Sigmoid colon (tissue), 6 donors: ENCODE measurements at regions not wholly inside any gene's neighbourhood (a gene's known extent, or its start where the extent isn't known, plus 50 kb on each side); places are given as distances from the start of the nearest gene placed in this dataset.
A peak's percentile ranks its signal among the peaks of the same experiment; 100 is the strongest.

ENCODE experiments used
- DNase-seq: peaks from one replicate; pipeline ENCODE4 v3.0.0-alpha.2; 2019
- H3K27ac ChIP-seq, 4 donors: fragments of 200-600 bp; sonication (generic); one replicate each; pipeline ENCODE4 v1.5.1; 2016 to 2019; ENCODE audit warnings: mild to moderate bottlenecking in 1 of 4
- H3K27me3 ChIP-seq, 3 donors: fragments of 200-600 bp; sonication (generic); one replicate each; pipeline ENCODE4 v1.5.1; 2019; ENCODE audit warnings: mild to moderate bottlenecking in 1 of 3
- H3K36me3 ChIP-seq, 4 donors: fragments of 200-600 bp; sonication (generic); one replicate each; pipeline ENCODE4 v1.5.1; 2016 to 2019
- H3K4me1 ChIP-seq, 4 donors: fragments of 200-600 bp; sonication (generic); one replicate each; pipeline ENCODE4 v1.5.1; 2017 to 2019
- H3K4me3 ChIP-seq, 4 donors: fragments of 200-600 bp; sonication (generic); one replicate each; pipeline ENCODE4 v1.5.1; 2017 to 2019; ENCODE audit warnings: mild to moderate bottlenecking in 2 of 4, moderate library complexity in 1 of 4
- H3K9me3 ChIP-seq, 4 donors: fragments of 200-600 bp in 3 of 4; sonication (generic) in 3 of 4; one replicate each; pipeline versions ENCODE4 v1.5.1 to v1.6.1; 2013 to 2019
- CTCF ChIP-seq, 4 experiments: fragments of 450-650 bp in 3 of 4; fragments of 200-600 bp in 1 of 4; IDR thresholded peaks; one replicate each; pipeline ENCODE4 v1.5.1; 2016 to 2019; ENCODE audit warnings: antibody characterized with exemption in 4 of 4, mild to moderate bottlenecking in 3 of 4, moderate library complexity in 2 of 4
- EP300 ChIP-seq, 4 donors: sonication (generic); formaldehyde crosslinking; IDR thresholded peaks; one replicate each; pipeline ENCODE4 v1.6.1; 2017; ENCODE audit warnings: antibody characterized with exemption in 4 of 4
- POLR2A ChIP-seq, 2 donors: fragments of 450-650 bp; IDR thresholded peaks; one replicate each; pipeline ENCODE4 v1.6.1; 2016; ENCODE audit warnings: antibody characterized with exemption in 2 of 2, mild to moderate bottlenecking in 2 of 2, moderate library complexity in 2 of 2
- POLR2AphosphoS5 ChIP-seq, 4 donors: sonication (generic); formaldehyde crosslinking; IDR thresholded peaks; one replicate each; pipeline ENCODE4 v1.6.1; 2017; ENCODE audit warnings: antibody characterized with exemption in 4 of 4
- WGBS, 2 donors: extraction: QIAGEN DNeasy Blood & Tissue Kit; methylation state at CpG; one replicate each; pipeline ENCODE4 v1.1.7; 2013; 5-methylcytosine and 5-hydroxymethylcytosine counted together
- intact Hi-C: fragments of 100-400 bp; cut with DNase I; formaldehyde crosslinking; loops from one replicate; pipeline ENCODE4 v1.15.1; 2023
- donor health status: healthy with polysubstance abuse.
- donor health status: healthy.

GRCh38 chr3:13207975-13208705 is 134.9 kb upstream of the IQSEC1 start:
- no peak overlapping the region for H3K27ac ChIP-seq
- H3K9me3 ChIP-seq = no peaks in the 10 kb centered on the region
- no peak for DNase-seq
- WGBS, 2 donors = 72 to 87% methylated on average over 11 of the region's 11 CpGs
- H3K4me1 ChIP-seq = no peaks in the 10 kb centered on the region
- H3K27me3 ChIP-seq = peaks cover 0 to 43% (median 11%) of the 10 kb centered on the region in 3 donors
- H3K4me3 ChIP-seq = no peak overlapping the region
- no peaks in the 10 kb centered on the region for H3K36me3 ChIP-seq
- intact Hi-C loops = no loop called here
- TF ChIP-seq EP300 (IDR thresholded peaks at IDR 0.05) (no peak), CTCF (IDR thresholded peaks at IDR 0.05) (no peak), POLR2AphosphoS5 (IDR thresholded peaks at IDR 0.05) (no peak), POLR2A (IDR thresholded peaks at IDR 0.05) (no peak)

GRCh38 chr3:13207578-13207922 is 134.3 kb upstream of the IQSEC1 start:
- no peaks in the 10 kb centered on the region for H3K9me3 ChIP-seq
- 85 to 90% methylated on average over 9 of the region's 9 CpGs for WGBS, 2 donors
- no peaks in the 10 kb centered on the region for H3K4me1 ChIP-seq
- peak; percentile 41 for DNase-seq
- H3K4me3 ChIP-seq = no peak overlapping the region
- H3K27ac ChIP-seq = no peak overlapping the region
- peaks cover 0 to 45% (median 11%) of the 10 kb centered on the region in 3 donors for H3K27me3 ChIP-seq
- intact Hi-C loops = no loop called here
- TF ChIP-seq POLR2AphosphoS5 (IDR thresholded peaks at IDR 0.05) (no peak), CTCF (IDR thresholded peaks at IDR 0.05) (no peak), EP300 (IDR thresholded peaks at IDR 0.05) (no peak), POLR2A (IDR thresholded peaks at IDR 0.05) (no peak)
- no peaks in the 10 kb centered on the region for H3K36me3 ChIP-seq

GRCh38 chr3:13206799-13207577 is 133.8 kb upstream of the IQSEC1 start:
- H3K9me3 ChIP-seq = no peaks in the 10 kb centered on the region
- no peaks in the 10 kb centered on the region for H3K36me3 ChIP-seq
- H3K27ac ChIP-seq = no peak overlapping the region
- no peak for TF ChIP-seq POLR2A (IDR thresholded peaks at IDR 0.05)
- no peak for TF ChIP-seq CTCF (IDR thresholded peaks at IDR 0.05)
- no peak for TF ChIP-seq EP300 (IDR thresholded peaks at IDR 0.05)
- H3K27me3 ChIP-seq = peaks cover 0 to 48% (median 11%) of the 10 kb centered on the region in 3 donors
- peak; percentile 43 for DNase-seq
- intact Hi-C loops = no loop called here
- H3K4me1 ChIP-seq = no peaks in the 10 kb centered on the region
- no peak overlapping the region for H3K4me3 ChIP-seq
- 67 to 80% methylated on average over 20 of the region's 20 CpGs for WGBS, 2 donors

GRCh38 chr3:13205567-13206143 is 132.4 kb upstream of the IQSEC1 start:
- Histone ChIP-seq H3K9me3 (no peaks in the 10 kb centered on the region), H3K4me3 (no peak overlapping the region), H3K27me3 (peaks cover 0 to 53% (median 11%) of the 10 kb centered on the region in 3 donors), H3K36me3 (no peaks in the 10 kb centered on the region), H3K4me1 (no peaks in the 10 kb centered on the region), H3K27ac (no peak overlapping the region)
- intact Hi-C loops = no loop called here
- no peak for TF ChIP-seq POLR2A (IDR thresholded peaks at IDR 0.05)
- TF ChIP-seq CTCF (IDR thresholded peaks at IDR 0.05) = no peak
- no peak for TF ChIP-seq POLR2AphosphoS5 (IDR thresholded peaks at IDR 0.05)
- TF ChIP-seq EP300 (IDR thresholded peaks at IDR 0.05) = no peak
- 90% methylated on average over 3 of the region's 3 CpGs for WGBS, 2 donors
- no peak for DNase-seq
